ENCODE measurements at regions not wholly inside any gene's neighbourhood (a gene's known extent, or its start where the extent isn't known, plus 50 kb on each side); places are given as distances from the start of the nearest gene placed in this dataset.

DNA sequence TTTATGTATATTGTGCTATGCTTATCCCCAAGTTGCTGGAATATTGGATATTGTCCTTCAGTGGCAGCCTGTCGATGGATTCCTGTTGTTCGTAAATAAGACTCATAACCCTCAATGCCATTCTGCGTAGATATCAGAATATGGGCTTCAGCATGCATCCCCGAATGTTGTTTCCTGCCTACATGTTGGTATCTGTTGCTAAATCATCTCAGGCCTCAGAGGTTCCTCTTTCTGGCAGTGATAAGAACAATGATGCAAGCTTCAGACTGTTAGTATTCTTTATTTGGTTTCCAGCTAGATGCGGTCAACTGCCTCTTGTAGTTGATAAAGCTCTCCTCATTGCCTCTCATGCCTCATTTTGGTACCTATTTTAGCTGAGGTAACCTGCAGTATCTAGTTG lies 2082.6 kb downstream of the MRPL39 start:
- 70% methylated on average over 2 of the region's 5 CpGs for WGBS (ENCODE audit: insufficient coverage, low lambda C conversion rate)
- no peak overlapping the region for H3K4me3 ChIP-seq (ENCODE audit: low read length)
- H3K9me3 ChIP-seq (ENCODE audit: control insufficient read depth, low read depth, low read length), result no peaks in the 10 kb centered on the region
- no peak overlapping the region for H3K27ac ChIP-seq (ENCODE audit: low read length)
- no peak for DNase-seq
- H3K4me1 ChIP-seq (ENCODE audit: control insufficient read depth, insufficient read depth, low read length), result no peaks in the 10 kb centered on the region
- no peaks in the 10 kb centered on the region for H3K36me3 ChIP-seq (ENCODE audit: control insufficient read depth, insufficient read depth, low read length)
- H3K27me3 ChIP-seq (ENCODE audit: control insufficient read depth, insufficient read depth, low read length), result no peaks in the 10 kb centered on the region

- 75% methylated on average over 1 of the region's 1 CpG for WGBS (ENCODE audit: insufficient coverage, low lambda C conversion rate)
- Histone ChIP-seq H3K36me3 (ENCODE audit: control insufficient read depth, insufficient read depth, low read length) (no peaks in the 10 kb centered on the region), H3K4me3 (ENCODE audit: low read length) (no peak overlapping the region), H3K27me3 (ENCODE audit: control insufficient read depth, insufficient read depth, low read length) (no peaks in the 10 kb centered on the region), H3K27ac (ENCODE audit: low read length) (no peak overlapping the region), H3K4me1 (ENCODE audit: control insufficient read depth, insufficient read depth, low read length) (no peaks in the 10 kb centered on the region), H3K9me3 (ENCODE audit: control insufficient read depth, low read depth, low read length) (no peaks in the 10 kb centered on the region)
- DNase-seq, result no peak
Observed at GRCh38 chr21:23522751-23523150, 2084.5 kb downstream of the MRPL39 start.

- Histone ChIP-seq H3K4me1 (ENCODE audit: control insufficient read depth, insufficient read depth, low read length) (no peaks in the 10 kb centered on the region), H3K36me3 (ENCODE audit: control insufficient read depth, insufficient read depth, low read length) (no peaks in the 10 kb centered on the region), H3K27me3 (ENCODE audit: control insufficient read depth, insufficient read depth, low read length) (no peaks in the 10 kb centered on the region), H3K27ac (ENCODE audit: low read length) (no peak overlapping the region), H3K4me3 (ENCODE audit: low read length) (no peak overlapping the region), H3K9me3 (ENCODE audit: control insufficient read depth, low read depth, low read length) (no peaks in the 10 kb centered on the region)
- WGBS (ENCODE audit: insufficient coverage, low lambda C conversion rate), result no CpG with 5 or more reads among the region's 1 CpG
- no peak for DNase-seq
Observed at GRCh38 chr21:23507501-23507900, 2099.8 kb downstream of the MRPL39 start.

DNA sequence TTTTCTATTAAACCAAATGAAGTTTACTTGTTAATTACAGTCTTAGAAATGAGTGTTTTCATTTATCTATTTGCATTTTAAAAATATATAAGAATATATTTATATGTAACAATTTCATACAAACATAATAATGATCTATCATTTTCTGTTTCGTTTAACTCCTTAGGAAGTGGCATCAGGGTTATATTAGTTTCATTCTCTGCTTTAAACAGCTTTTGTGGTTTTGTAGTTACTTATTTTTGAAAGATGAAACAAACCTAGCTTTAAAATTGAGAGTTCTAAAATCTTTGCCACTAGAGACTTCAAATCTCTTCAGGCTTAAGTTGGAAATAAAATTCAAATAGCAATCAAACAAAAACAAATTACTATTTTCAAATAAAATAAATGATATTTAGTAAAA lies 2110.6 kb downstream of the MRPL39 start:
- H3K36me3 ChIP-seq (ENCODE audit: control insufficient read depth, insufficient read depth, low read length), result no peaks in the 10 kb centered on the region
- H3K4me3 ChIP-seq (ENCODE audit: low read length), result no peak overlapping the region
- no peak overlapping the region for H3K27ac ChIP-seq (ENCODE audit: low read length)
- no peak for DNase-seq
- H3K4me1 ChIP-seq (ENCODE audit: control insufficient read depth, insufficient read depth, low read length), result no peaks in the 10 kb centered on the region
- no peaks in the 10 kb centered on the region for H3K9me3 ChIP-seq (ENCODE audit: control insufficient read depth, low read depth, low read length)
- H3K27me3 ChIP-seq (ENCODE audit: control insufficient read depth, insufficient read depth, low read length), result no peaks in the 10 kb centered on the region
- WGBS (ENCODE audit: insufficient coverage, low lambda C conversion rate), result 80% methylated on average over 1 of the region's 1 CpG

DNA sequence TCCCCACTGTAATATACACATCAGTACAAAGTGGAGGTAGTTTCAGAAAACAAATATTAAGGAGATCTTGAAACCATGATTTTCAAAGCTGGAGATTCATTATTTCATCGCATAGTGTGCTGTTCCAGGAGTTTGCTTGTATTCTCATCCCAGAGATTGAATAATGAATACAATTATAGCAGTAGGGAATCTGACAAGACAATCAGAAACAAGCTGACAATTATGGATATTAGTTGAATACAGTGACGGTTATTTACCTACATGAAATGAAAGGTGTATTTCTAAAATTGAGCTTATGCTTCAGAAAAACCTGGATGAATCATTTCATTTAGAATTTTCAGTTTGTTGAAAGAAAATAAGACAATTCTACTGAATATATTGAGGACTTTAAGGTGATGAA lies 2119.0 kb downstream of the MRPL39 start:
- no peaks in the 10 kb centered on the region for H3K9me3 ChIP-seq (ENCODE audit: control insufficient read depth, low read depth, low read length)
- no peak for DNase-seq
- no peaks in the 10 kb centered on the region for H3K27me3 ChIP-seq (ENCODE audit: control insufficient read depth, insufficient read depth, low read length)
- H3K4me3 ChIP-seq (ENCODE audit: low read length), result no peak overlapping the region
- WGBS (ENCODE audit: insufficient coverage, low lambda C conversion rate), result 86% methylated on average over 1 of the region's 2 CpGs
- no peaks in the 10 kb centered on the region for H3K4me1 ChIP-seq (ENCODE audit: control insufficient read depth, insufficient read depth, low read length)
- no peaks in the 10 kb centered on the region for H3K36me3 ChIP-seq (ENCODE audit: control insufficient read depth, insufficient read depth, low read length)
- no peak overlapping the region for H3K27ac ChIP-seq (ENCODE audit: low read length)

DNA sequence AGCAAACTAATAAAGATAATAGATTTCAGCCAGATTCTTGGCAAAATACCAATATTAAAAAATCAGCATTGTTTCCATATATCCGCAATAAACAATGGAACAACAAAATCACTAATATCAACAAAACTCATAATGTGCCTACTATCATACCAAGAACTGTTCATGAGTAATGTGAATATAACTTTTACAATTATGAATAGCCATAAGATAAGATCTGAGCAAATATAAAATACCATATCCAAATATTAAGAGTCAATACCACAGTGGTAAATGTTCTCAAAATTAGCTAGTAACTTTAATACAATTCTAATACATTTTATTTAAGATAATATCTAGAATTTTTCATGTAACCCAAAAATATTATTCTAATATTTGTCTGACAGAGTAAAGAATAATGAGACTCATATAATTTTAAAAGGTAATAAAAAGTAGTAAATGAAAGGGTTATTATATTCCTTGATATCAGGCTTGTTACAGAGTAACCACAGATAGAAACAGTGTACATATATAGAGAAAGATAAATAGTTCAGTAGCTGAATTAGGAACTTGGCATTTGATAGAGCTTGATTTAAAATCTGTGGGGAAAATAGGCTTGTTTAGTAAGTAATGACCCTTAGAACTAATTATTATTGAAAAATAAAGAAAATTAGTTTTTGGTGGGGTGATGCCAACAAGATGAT lies 2126.6 kb downstream of the MRPL39 start:
- Histone ChIP-seq H3K27ac (ENCODE audit: low read length) (no peak overlapping the region), H3K36me3 (ENCODE audit: control insufficient read depth, insufficient read depth, low read length) (no peaks in the 10 kb centered on the region), H3K4me3 (ENCODE audit: low read length) (no peak overlapping the region), H3K4me1 (ENCODE audit: control insufficient read depth, insufficient read depth, low read length) (no peaks in the 10 kb centered on the region), H3K27me3 (ENCODE audit: control insufficient read depth, insufficient read depth, low read length) (no peaks in the 10 kb centered on the region), H3K9me3 (ENCODE audit: control insufficient read depth, low read depth, low read length) (no peaks in the 10 kb centered on the region)
- 50% methylated on average over 1 of the region's 1 CpG for WGBS (ENCODE audit: insufficient coverage, low lambda C conversion rate)
- no peak for DNase-seq

- Histone ChIP-seq H3K27me3 (ENCODE audit: control insufficient read depth, insufficient read depth, low read length) (no peaks in the 10 kb centered on the region), H3K4me3 (ENCODE audit: low read length) (no peak overlapping the region), H3K9me3 (ENCODE audit: control insufficient read depth, low read depth, low read length) (no peaks in the 10 kb centered on the region), H3K36me3 (ENCODE audit: control insufficient read depth, insufficient read depth, low read length) (no peaks in the 10 kb centered on the region), H3K27ac (ENCODE audit: low read length) (no peak overlapping the region), H3K4me1 (ENCODE audit: control insufficient read depth, insufficient read depth, low read length) (no peaks in the 10 kb centered on the region)
- DNase-seq, result no peak
Observed at GRCh38 chr21:23478381-23478780, 2128.9 kb downstream of the MRPL39 start.

DNA sequence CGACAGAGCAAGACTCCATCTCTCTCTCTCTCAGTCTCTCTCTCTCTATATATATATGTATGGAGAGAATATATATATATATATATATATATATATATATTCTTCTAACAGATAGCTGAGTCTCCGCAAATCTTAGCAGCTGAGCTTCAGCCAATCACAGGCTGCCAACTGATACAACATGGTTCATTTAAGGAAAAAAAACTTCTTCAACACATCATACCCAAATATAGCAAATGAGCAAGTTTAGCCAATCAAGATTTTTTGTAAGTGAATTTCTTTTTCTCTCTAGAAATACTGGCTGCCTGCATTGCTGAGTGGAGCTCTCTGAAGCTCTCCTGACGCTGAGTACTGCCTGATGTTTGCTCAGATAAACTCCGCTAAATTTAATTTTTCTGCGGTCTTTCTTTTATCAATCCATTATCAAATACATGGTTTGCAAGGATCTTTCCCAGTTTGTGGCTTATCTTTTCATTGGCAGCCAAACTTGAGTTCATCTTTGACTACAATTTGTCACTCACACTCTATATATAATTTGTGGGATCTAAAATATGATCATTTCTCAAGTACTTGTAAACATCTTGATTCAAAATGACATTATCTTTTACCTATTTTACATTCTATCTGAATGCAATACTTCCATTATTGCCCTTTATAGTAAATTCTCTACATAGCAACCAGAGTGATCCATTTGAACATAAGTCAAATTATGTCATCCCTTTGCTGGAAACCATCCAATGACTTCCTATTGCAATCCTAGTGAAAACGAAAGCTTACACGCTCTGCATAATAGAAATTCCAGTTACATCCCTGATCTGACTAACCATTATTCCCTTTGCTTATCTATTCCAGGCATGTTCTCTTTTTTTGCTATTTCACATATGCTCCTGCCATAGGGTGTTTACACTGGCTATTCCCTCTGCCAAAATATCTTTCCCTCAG lies 2131.7 kb downstream of the MRPL39 start:
- WGBS (ENCODE audit: insufficient coverage, low lambda C conversion rate), result 89% methylated on average over 5 of the region's 7 CpGs
- Histone ChIP-seq H3K4me1 (ENCODE audit: control insufficient read depth, insufficient read depth, low read length) (no peaks in the 10 kb centered on the region), H3K4me3 (ENCODE audit: low read length) (no peak overlapping the region), H3K9me3 (ENCODE audit: control insufficient read depth, low read depth, low read length) (no peaks in the 10 kb centered on the region), H3K27me3 (ENCODE audit: control insufficient read depth, insufficient read depth, low read length) (no peaks in the 10 kb centered on the region), H3K27ac (ENCODE audit: low read length) (no peak overlapping the region), H3K36me3 (ENCODE audit: control insufficient read depth, insufficient read depth, low read length) (no peaks in the 10 kb centered on the region)
- no peak for DNase-seq

- no peaks in the 10 kb centered on the region for H3K36me3 ChIP-seq (ENCODE audit: control insufficient read depth, insufficient read depth, low read length)
- H3K4me3 ChIP-seq (ENCODE audit: low read length), result no peak overlapping the region
- no peak overlapping the region for H3K27ac ChIP-seq (ENCODE audit: low read length)
- no peak for DNase-seq
- H3K27me3 ChIP-seq (ENCODE audit: control insufficient read depth, insufficient read depth, low read length), result no peaks in the 10 kb centered on the region
- H3K9me3 ChIP-seq (ENCODE audit: control insufficient read depth, low read depth, low read length), result no peaks in the 10 kb centered on the region
- no peaks in the 10 kb centered on the region for H3K4me1 ChIP-seq (ENCODE audit: control insufficient read depth, insufficient read depth, low read length)
Observed at GRCh38 chr21:23471877-23472276, 2135.4 kb downstream of the MRPL39 start.

- H3K4me3 ChIP-seq (ENCODE audit: low read length), result no peak overlapping the region
- no peak for DNase-seq
- no peak overlapping the region for H3K27ac ChIP-seq (ENCODE audit: low read length)
- H3K36me3 ChIP-seq (ENCODE audit: control insufficient read depth, insufficient read depth, low read length), result no peaks in the 10 kb centered on the region
- 0% methylated on average over 1 of the region's 1 CpG for WGBS (ENCODE audit: insufficient coverage, low lambda C conversion rate)
- no peaks in the 10 kb centered on the region for H3K4me1 ChIP-seq (ENCODE audit: control insufficient read depth, insufficient read depth, low read length)
- H3K9me3 ChIP-seq (ENCODE audit: control insufficient read depth, low read depth, low read length), result no peaks in the 10 kb centered on the region
- no peaks in the 10 kb centered on the region for H3K27me3 ChIP-seq (ENCODE audit: control insufficient read depth, insufficient read depth, low read length)
Observed at GRCh38 chr21:23463365-23463764, 2143.9 kb downstream of the MRPL39 start.

DNA sequence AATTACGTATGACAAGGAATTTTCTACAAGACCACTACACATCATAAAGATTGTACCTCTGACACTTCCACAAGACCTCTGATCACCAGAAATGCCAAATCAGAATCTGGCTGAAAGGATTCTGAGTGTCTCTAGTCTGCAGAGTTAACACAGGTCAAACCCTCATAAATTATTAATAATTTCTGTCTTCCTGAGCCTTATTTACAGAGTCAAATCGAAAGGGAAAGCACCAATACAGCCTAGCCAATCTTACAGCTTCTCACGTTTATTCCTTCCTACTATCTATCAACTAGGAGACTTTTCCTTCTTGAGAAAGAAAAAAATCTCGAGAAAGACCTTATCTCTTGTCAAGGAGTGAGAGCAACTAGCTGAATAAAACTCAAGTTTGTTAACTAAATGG lies 2151.6 kb downstream of the MRPL39 start:
- H3K27me3 ChIP-seq (ENCODE audit: control insufficient read depth, insufficient read depth, low read length), result no peaks in the 10 kb centered on the region
- no peak overlapping the region for H3K4me3 ChIP-seq (ENCODE audit: low read length)
- H3K9me3 ChIP-seq (ENCODE audit: control insufficient read depth, low read depth, low read length), result no peaks in the 10 kb centered on the region
- no peaks in the 10 kb centered on the region for H3K4me1 ChIP-seq (ENCODE audit: control insufficient read depth, insufficient read depth, low read length)
- no peaks in the 10 kb centered on the region for H3K36me3 ChIP-seq (ENCODE audit: control insufficient read depth, insufficient read depth, low read length)
- no peak overlapping the region for H3K27ac ChIP-seq (ENCODE audit: low read length)
- 73% methylated on average over 2 of the region's 4 CpGs for WGBS (ENCODE audit: insufficient coverage, low lambda C conversion rate)
- DNase-seq, result no peak

Data from large intestine (tissue), 3 donors.